MM.1S (cell line): ENCODE measurements at regions not wholly inside any gene's neighbourhood (a gene's known extent, or its start where the extent isn't known, plus 50 kb on each side); places are given as distances from the start of the nearest gene placed in this dataset.

ENCODE experiments used
- EZH2 ChIP-seq: fragments of 300-600 bp; sonication (generic); optimal IDR thresholded peaks from 2 replicates; pipeline ENCODE3; 2017; ENCODE audit warnings: low read depth, mild to moderate bottlenecking, antibody characterized with exemption, low read length, mixed read lengths
- TF ChIP-seq, protein P1 (sequence below): fragments of 300-600 bp; sonication (generic); IDR thresholded peaks from 2 replicates; pipeline ENCODE4 v1.5.1; 2016; ENCODE audit warnings: antibody characterized with exemption, low read length, mixed read lengths

DNA sequence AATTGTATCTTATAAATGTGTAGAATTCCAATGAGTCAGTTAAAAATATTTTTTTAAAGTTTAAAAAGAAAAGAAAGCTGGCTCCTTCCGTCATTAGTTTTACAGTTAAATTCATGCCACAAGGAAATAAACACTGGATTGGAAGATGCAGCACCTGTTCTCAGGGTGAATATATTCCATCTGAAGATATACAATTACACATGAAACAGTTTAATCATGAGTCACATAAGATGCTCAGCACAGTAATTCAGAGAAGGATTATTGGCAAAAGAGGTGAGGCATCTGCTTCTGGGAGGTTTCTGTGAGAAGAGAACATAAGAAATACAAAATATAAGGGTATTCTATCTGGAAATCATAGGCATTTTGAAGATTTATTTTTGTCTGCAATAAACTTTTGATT lies 376.5 kb upstream of the SORCS1 start:
- no peak for TF ChIP-seq EZH2
- TF ChIP-seq, protein P1, sequence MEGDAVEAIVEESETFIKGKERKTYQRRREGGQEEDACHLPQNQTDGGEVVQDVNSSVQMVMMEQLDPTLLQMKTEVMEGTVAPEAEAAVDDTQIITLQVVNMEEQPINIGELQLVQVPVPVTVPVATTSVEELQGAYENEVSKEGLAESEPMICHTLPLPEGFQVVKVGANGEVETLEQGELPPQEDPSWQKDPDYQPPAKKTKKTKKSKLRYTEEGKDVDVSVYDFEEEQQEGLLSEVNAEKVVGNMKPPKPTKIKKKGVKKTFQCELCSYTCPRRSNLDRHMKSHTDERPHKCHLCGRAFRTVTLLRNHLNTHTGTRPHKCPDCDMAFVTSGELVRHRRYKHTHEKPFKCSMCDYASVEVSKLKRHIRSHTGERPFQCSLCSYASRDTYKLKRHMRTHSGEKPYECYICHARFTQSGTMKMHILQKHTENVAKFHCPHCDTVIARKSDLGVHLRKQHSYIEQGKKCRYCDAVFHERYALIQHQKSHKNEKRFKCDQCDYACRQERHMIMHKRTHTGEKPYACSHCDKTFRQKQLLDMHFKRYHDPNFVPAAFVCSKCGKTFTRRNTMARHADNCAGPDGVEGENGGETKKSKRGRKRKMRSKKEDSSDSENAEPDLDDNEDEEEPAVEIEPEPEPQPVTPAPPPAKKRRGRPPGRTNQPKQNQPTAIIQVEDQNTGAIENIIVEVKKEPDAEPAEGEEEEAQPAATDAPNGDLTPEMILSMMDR = no peak
